Mesothelial cell of epicardium (in vitro differentiated cells): ENCODE measurements at regions not wholly inside any gene's neighbourhood (a gene's known extent, or its start where the extent isn't known, plus 50 kb on each side); places are given as distances from the start of the nearest gene placed in this dataset.
"Not testable (repeated sequence)": the region's sequence is repeated elsewhere in the genome, so short reads cannot be mapped to it uniquely, and the experiment has no call there.

Source experiments
- DNase-seq, 2 experiments: peaks; one replicate each; pipeline ENCODE4 v3.0.0; 2021; ENCODE audit warnings: low spot score in 2 of 2; ENCODE audit not compliant: unreplicated experiment in 2 of 2
- H3K27ac Mint-ChIP-seq: 2 replicates; pipeline ENCODE4 v1.8.0; 2021; ENCODE audit warnings: mixed read lengths
- H3K27me3 Mint-ChIP-seq: 2 replicates; pipeline ENCODE4 v1.8.0; 2021; ENCODE audit warnings: low read depth, mixed read lengths
- H3K36me3 Mint-ChIP-seq: 2 replicates; pipeline ENCODE4 v1.8.0; 2021; ENCODE audit warnings: mixed read lengths
- H3K4me1 Mint-ChIP-seq: 2 replicates; pipeline ENCODE4 v1.8.0; 2021; ENCODE audit warnings: mixed read lengths
- H3K4me3 Mint-ChIP-seq: 2 replicates; pipeline ENCODE4 v1.8.0; 2021; ENCODE audit warnings: mild to moderate bottlenecking, moderate library complexity, mixed read lengths
- H3K9me3 Mint-ChIP-seq: 2 replicates; pipeline ENCODE4 v1.8.0; 2021; ENCODE audit warnings: mixed read lengths
- TF ChIP-seq, protein P1 (sequence below): fragments of 200-600 bp; sonication (generic); IDR thresholded peaks from one replicate; pipeline ENCODE4 v1.5.0; 2021; ENCODE audit warnings: antibody characterized with exemption; ENCODE audit not compliant: unreplicated experiment

DNA sequence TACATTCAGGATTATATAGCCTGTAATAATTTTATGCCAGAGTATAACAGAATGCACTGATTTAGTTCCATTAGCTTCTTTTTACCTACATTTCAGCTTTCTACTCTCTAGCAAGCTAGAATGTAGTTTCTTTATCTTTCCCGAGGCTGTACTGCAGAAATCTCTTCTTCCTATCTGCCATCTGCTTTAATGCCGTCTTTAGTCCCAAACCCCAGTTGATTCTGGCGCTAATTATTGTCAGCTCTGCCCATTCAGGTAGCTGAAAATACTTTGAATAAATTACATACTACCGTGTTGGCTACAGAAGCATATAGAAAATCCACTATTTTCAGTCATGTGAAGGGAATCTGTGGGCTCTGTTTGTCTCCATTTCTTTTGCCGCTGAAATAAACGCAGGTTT is 706.7 kb downstream of the NTRK3 start:
- TF ChIP-seq, protein P1, sequence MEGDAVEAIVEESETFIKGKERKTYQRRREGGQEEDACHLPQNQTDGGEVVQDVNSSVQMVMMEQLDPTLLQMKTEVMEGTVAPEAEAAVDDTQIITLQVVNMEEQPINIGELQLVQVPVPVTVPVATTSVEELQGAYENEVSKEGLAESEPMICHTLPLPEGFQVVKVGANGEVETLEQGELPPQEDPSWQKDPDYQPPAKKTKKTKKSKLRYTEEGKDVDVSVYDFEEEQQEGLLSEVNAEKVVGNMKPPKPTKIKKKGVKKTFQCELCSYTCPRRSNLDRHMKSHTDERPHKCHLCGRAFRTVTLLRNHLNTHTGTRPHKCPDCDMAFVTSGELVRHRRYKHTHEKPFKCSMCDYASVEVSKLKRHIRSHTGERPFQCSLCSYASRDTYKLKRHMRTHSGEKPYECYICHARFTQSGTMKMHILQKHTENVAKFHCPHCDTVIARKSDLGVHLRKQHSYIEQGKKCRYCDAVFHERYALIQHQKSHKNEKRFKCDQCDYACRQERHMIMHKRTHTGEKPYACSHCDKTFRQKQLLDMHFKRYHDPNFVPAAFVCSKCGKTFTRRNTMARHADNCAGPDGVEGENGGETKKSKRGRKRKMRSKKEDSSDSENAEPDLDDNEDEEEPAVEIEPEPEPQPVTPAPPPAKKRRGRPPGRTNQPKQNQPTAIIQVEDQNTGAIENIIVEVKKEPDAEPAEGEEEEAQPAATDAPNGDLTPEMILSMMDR: no peak

DNA sequence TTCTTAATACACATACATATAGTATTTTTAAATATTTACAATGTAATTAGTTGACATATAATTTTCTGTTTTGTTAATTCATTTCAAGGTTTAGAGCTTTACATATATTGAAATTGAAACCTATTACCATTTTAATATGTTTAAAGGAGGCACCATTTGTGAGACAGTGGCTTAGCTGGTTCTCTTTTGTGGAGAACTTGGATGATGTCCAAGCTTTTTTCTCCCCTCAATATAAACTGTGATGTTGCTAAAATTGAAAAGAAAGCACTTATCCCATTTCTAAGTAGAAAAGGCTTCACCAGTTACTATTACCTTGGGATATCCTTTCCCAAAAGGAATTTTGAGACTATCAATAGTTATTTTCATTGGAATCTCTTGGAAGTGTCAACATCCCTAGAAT is 707.2 kb downstream of the NTRK3 start:
- no peak for DNase-seq
- Mint-ChIP-seq H3K9me3 (peaks cover 14% of the 10 kb centered on the region), H3K27ac (no peak overlapping the region), H3K4me1 (no peaks in the 10 kb centered on the region), H3K36me3 (peaks cover 3% of the 10 kb centered on the region), H3K27me3 (peaks cover 7% of the 10 kb centered on the region), H3K4me3 (no peak overlapping the region)
- TF ChIP-seq, protein P1: no peak

More for the DNA sequence above, 706.7 kb downstream of the NTRK3 start:
- Mint-ChIP-seq H3K27me3 (peaks cover 5% of the 10 kb centered on the region), H3K4me1 (no peaks in the 10 kb centered on the region), H3K4me3 (no peak overlapping the region), H3K27ac (no peak overlapping the region), H3K36me3 (peaks cover 3% of the 10 kb centered on the region), H3K9me3 (peaks cover 18% of the 10 kb centered on the region)
- no peak for DNase-seq

DNA sequence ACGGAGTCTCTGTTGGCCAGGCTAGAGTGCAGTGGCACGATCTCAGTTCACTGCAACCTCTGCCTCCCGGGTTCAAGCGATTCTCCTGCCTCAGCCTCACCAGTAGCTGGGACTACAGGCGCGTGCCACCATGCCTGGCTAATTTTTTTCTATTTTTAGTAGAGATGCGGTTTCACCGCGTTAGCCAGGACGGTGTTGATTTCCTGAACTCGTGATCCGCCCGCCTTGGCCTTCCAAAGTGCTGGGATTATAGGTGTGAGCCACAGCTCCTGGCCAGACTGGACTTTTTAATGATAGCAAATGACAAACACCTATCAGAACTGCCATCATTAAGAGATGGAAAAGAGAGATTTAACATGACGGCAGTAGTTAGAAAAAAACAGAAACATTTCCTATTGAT is 707.9 kb downstream of the NTRK3 start:
- H3K4me3 Mint-ChIP-seq, H3K9me3 Mint-ChIP-seq, H3K4me1 Mint-ChIP-seq, H3K27me3 Mint-ChIP-seq, DNase-seq, H3K36me3 Mint-ChIP-seq, H3K27ac Mint-ChIP-seq: not testable (repeated sequence)

DNA sequence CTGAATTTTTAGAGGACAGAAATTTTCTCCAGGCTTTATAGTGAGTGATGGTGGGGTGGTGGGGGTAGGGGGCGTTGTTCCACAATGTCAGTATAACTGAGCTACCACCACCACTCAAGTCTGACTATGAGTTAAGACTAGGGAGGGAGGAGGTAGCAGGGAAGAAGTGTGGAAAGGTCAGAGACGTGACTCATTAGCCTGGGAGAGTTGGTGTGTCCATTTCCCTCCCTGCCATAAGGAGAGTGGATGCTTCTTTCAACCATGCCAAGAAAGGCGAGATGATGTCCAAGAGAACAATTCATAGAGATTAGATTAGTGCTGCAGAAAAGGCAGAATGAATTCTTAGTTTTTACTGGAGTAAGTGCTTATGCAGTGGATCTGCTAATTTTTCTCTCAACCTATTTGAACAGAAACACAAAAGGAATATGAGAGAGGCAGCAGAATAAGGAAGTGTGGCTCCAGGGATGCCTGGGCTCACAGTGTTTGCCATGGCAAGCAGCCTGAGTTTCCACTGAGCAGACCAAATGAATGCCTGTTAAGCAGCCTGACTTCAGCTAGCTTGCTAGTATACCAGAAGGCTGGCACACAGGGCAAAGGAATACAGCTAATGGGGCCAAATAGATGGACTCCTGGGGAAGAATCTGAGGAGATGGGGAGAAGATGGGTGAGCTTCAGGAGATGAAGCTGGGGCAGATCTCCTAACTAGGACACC is 708.9 kb downstream of the NTRK3 start:
- no peak overlapping the region for H3K4me3 Mint-ChIP-seq
- H3K27ac Mint-ChIP-seq: no peak overlapping the region
- H3K36me3 Mint-ChIP-seq: no peaks in the 10 kb centered on the region
- no peaks in the 10 kb centered on the region for H3K4me1 Mint-ChIP-seq
- no peak for DNase-seq
- TF ChIP-seq, protein P1: no peak
- H3K27me3 Mint-ChIP-seq: peaks cover 8% of the 10 kb centered on the region
- peaks cover 3% of the 10 kb centered on the region for H3K9me3 Mint-ChIP-seq

DNA sequence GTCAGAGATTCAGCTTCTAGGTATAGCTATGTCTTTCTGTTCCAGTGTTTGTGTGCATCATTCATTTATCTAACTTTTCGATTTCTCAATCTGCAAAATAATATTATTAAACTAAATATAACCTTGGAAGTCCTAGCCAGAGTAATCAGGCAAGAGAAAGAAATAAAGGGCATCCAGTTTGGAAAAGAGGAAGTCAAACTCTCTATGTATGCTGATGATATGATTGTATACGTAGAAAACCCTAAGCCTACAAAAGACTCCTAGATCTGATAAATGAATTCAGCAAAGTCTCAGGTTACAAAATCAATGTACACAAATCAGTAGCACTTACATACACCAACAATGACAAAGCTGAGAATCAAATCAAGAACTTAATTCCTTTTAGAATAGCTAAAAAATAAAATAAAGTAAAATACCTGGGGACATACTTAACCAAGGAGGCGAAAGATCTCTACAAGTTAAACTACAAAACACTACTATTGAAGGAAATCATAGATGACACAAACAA is 718.2 kb downstream of the NTRK3 start:
- Mint-ChIP-seq H3K4me3 (no peak overlapping the region), H3K9me3 (peaks cover 27% of the 10 kb centered on the region), H3K27ac (no peak overlapping the region), H3K36me3 (peaks cover 3% of the 10 kb centered on the region), H3K27me3 (no peaks in the 10 kb centered on the region), H3K4me1 (no peaks in the 10 kb centered on the region)
- TF ChIP-seq, protein P1: no peak
- DNase-seq: no peak

DNA sequence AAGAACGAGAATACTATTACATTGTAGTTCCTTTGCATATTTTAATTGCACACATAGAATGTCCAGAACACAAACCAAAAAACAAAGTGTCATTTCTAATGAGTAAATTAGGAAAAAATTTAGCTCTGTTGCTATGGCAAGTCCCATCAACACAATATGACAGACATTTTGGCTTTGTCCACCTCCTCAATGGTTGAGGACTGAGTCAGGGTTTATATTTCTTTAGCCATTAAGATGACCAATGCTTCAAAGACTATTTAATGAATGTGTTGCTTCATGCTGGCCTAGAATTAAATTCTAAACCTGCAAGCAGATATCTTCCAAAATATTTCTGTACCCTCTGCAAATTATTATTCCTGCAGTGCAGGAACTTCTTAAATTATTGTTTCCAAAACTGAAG is 719.2 kb downstream of the NTRK3 start:
- H3K9me3 Mint-ChIP-seq: peaks cover 31% of the 10 kb centered on the region
- H3K36me3 Mint-ChIP-seq: peaks cover 5% of the 10 kb centered on the region
- H3K27me3 Mint-ChIP-seq: no peaks in the 10 kb centered on the region
- no peak for DNase-seq
- TF ChIP-seq, protein P1: no peak
- no peak overlapping the region for H3K27ac Mint-ChIP-seq
- no peak overlapping the region for H3K4me3 Mint-ChIP-seq
- H3K4me1 Mint-ChIP-seq: no peaks in the 10 kb centered on the region

DNA sequence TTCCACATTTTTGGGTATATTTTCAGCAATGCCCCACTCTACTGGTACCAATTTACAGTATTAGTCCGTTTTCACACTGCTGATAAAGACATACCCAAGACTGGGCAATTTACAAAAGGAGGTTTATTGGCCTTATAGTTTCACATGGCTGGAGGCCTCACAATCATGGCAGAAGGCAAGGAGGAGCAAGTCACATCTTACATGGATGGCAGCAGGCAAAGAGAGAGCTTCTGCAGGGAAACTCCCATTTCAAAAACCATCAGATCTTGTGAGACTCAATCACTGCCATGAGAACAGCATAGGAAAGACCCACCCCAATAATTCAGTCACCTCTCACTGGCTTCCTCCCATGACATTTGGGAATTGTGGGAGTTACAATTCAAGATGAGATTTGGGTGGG is 722.9 kb downstream of the NTRK3 start:
- H3K36me3 Mint-ChIP-seq, H3K27ac Mint-ChIP-seq, H3K27me3 Mint-ChIP-seq, DNase-seq, H3K4me3 Mint-ChIP-seq: not testable (repeated sequence)
- Mint-ChIP-seq H3K4me1 (peaks cover 13% of the 10 kb centered on the region), H3K9me3 (peaks cover 24% of the 10 kb centered on the region)
